DMS53 (cell line): ENCODE measurements at regions not wholly inside any gene's neighbourhood (a gene's known extent, or its start where the extent isn't known, plus 50 kb on each side); places are given as distances from the start of the nearest gene placed in this dataset.

Experiments used
- DNase-seq: peaks from one replicate; lab custom pipeline; 2025; lab: John Stamatoyannopoulos, UW

DNA sequence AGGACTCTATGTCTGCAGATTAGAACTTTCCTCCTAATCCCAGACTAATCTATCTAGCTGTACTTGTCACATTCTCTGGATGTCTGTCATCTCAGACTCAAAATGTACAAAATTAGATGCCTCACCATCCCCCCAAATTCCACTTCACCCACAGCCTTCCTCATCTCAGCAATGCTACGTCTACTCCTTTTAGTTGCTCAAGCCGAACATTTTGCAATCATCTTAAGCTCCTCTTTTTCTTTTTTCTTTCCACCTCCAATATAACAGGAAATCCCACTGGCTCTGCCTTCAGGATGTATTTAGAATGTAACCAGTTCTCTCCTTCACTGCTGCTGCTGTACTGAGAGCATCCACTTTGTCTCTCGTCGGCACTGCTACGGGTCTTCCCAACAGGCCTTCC, 1091.8 kb downstream of the TBC1D22A start:
- no peak for DNase-seq

GRCh38 chr22:47853750-47854149, 1091.3 kb downstream of the TBC1D22A start:
- no peak for DNase-seq

DNA sequence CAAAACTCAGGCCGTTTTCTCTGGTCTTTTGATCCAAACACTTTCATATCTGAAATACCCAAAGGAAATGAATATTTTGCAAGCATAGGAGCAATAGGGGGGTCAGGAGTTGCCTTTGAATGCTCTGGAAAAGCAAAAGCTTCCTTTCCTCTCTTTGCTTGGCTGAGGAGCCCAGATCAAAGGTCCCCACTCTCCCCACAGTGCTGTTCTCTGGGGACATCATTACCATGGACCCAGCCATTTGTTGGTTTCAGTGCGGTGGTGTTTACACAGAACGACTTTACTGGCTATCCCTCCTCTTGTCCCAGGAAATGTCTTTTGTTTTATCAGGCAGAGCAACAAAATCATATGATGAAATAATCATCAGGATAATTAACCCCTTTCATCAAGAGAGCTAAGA, 1089.1 kb downstream of the TBC1D22A start:
- no peak for DNase-seq

GRCh38 chr22:47850644-47851151, 1088.2 kb downstream of the TBC1D22A start:
- peak; percentile 40 for DNase-seq

DNA sequence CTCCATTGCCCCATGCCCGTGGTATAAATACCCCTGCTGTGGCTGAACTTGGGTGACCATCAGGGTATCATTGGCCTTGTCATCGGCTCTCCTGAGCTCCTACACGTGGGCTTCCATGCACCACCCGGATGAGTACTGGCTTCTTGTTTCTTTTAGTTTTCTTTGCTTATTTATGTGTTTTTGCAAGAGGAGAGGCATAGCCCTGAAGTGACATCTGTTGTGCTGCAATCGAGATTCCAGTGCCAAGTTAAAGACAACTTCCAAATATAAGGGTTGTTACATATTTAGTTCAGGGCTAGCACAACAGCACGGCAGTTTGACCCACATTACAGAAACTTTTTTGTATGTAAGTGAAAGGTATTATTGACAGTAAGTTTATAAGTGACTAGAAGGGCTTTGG, 1087.1 kb downstream of the TBC1D22A start:
- DNase-seq = no peak

DNA sequence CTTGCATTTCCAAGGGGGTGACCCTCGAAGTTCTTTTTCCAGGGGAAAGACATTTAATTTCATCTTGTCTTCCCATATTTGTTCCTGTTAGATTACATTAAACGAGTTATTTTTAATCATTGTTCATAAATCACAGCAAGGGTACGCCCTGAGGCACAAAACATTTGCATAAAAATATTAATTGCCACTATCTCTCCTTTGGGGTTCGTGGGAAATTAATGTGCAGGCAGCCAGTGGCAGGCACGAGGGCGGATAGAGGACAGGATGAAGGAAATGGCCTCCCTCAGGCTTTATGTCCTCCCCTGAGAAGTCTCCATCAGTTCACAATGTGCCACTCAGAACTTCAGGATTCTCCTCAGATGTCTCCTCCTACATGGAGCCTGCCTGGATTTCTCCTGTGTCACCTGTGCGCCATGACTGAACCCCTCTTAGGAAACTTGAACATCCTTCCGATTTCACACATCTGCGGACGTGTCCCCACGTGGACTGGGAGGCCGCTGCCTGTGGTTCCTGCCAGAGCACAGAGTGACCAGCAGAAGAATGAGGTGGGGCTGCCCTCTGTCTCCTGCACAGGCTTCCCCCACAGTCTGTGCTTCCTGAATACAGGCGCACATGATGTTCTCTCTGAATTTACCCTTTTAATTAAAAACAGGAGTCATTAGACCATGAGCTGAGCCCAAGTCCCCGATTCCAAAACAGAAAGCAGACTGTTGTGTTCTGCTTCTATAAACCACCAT, 1085.9 kb downstream of the TBC1D22A start:
- DNase-seq = no peak

DNA sequence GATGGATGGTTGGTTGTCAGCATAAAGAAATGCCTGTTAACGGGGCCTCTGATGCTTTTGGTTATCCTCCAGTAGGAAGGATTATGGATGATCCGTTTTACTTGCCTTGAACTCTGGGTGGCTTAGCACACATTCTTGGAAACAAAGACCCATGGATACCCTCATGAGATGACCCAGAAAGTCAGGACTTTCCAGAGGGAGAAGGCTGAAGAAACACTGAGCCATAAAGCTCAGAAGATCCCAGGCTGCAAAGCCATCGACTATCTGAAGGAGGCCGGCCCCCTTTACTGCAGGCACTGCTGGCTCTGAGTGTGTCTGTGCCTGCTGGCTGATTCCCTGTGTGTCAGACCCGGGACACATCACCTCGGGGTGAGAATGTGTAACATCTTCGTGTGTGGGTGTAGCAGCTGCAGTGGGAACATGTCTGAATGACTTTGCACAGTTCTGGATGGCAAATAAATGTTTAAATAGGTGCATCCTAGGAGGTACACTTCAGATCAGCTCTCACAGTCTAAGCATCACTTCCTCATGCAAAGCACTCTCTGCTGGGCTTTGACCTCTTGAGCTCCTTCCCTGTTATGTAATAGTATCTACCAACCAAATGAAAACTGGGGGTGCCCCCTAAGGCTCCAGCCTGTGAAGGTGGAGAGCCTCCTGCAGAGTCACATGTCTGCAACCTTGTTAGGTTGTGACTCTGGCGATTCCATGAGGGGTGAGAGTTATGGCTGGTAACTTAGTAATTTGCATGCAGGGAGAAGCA, 1084.9 kb downstream of the TBC1D22A start:
- no peak for DNase-seq

DNA sequence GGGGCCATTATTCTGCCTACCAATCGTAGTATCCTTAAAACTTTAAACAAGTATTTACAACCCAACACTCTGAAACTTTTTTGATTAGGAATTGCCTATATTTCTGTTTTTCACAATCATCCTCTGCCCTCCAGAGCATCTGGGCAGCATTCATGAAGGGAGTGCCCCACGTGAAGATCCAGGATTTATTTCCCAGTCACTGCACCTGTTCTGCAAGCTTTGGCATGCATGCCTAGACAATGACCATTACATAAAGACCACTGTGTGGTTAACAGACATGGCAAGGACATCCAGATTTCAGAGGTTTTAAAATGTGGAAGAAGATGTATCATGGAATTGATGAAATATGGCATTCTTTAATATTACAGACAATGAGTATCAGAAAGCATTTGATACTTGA, 1083.8 kb downstream of the TBC1D22A start:
- DNase-seq = no peak

- no peak for DNase-seq
Observed at GRCh38 chr22:47842119-47842518, 1079.7 kb downstream of the TBC1D22A start.

GRCh38 chr22:47841156-47841555, 1078.7 kb downstream of the TBC1D22A start:
- no peak for DNase-seq

DNA sequence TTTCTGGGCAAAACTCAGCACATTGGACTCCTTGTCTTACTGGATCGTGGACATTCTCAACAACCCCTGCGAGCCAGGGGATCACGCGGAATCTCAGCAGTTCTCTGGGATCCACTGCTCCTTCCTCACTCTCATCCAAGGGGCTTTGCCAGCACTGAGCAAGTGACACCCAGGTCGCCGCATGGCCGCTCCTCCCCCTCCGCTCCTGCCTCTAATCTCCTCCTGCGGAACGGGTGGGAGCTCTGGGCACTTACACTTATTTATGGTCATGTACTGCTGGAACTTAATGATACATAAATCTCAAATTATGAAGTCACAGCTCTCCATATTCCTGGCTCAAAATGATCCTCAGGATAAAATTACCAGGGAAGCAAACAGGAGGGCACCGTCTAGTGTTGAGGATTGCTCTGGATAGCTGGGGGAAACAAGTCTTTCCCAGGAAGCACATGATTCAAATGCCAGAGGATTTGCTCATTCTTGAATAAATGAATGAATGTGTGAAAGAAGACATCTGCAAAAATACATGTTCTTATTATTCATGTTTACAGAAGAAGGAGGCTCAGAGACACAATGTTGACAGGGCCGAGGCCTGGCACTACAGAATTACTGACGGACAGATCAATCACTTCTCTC, 1077.3 kb downstream of the TBC1D22A start:
- DNase-seq = no peak

DNA sequence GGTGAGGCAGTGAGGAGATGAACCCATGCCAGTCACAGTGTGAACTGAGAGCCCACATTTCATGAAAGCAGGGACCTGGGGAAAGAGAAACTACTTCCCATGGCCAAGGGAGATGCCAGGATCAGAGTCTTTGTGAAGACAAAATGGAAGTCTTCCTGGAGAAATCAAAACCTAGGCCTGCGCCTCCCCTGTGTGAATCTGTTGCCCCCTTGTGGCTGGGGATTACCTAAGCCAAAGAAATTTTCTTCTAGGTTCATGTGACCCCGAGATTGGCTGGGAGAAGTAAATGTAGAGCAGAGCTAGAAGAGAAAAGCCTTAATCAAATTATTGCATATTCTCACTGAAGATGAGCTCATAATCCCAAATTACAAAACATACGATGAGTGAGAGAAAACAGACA, 1075.3 kb downstream of the TBC1D22A start:
- DNase-seq = peak; percentile 48

GRCh38 chr22:47836957-47837356, 1074.5 kb downstream of the TBC1D22A start:
- no peak for DNase-seq

GRCh38 chr22:47835726-47836125, 1073.3 kb downstream of the TBC1D22A start:
- no peak for DNase-seq

DNA sequence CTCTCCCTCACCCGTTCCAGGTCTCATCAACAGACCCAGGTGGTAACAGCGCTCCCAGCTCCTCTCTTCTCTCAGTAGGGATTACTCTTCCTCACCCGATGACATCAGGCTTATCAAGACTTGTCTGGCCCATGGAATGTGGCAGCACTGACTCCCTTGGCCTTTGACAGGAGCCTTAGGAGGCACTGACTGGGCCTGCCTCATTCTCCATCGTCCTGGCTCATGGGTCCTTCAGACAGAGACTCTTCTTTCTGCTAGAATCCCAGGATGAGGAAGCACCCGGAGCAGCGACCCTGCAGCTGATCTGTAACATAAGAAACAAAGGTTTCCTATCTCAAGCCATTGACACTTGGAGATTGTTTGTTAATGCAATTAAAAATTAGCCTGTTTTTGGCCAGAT, 1063.6 kb downstream of the TBC1D22A start:
- DNase-seq = no peak

- DNase-seq = no peak
Observed at GRCh38 chr22:47822422-47822821, 1060.0 kb downstream of the TBC1D22A start.

- no peak for DNase-seq
Observed at GRCh38 chr22:47818496-47818895, 1056.0 kb downstream of the TBC1D22A start.

GRCh38 chr22:47817380-47817779, 1054.9 kb downstream of the TBC1D22A start:
- DNase-seq = no peak

DNA sequence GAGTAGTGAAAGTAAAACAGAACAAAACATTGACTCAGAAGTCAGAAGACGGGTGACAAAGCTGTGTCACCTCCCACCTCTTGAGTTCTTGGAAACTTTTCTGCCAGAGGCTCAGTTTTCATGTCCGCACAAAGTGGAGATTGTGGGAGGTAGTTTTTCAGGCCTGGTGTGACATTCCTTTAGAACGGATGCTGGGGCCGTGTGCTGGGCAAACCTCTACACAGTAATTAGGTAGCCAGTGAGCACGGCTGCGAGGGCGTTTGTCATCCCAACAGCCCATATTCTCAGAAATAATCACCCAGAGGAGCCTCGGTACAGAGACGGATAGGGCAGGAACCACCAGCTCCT, 1054.4 kb downstream of the TBC1D22A start:
- DNase-seq = no peak

DNA sequence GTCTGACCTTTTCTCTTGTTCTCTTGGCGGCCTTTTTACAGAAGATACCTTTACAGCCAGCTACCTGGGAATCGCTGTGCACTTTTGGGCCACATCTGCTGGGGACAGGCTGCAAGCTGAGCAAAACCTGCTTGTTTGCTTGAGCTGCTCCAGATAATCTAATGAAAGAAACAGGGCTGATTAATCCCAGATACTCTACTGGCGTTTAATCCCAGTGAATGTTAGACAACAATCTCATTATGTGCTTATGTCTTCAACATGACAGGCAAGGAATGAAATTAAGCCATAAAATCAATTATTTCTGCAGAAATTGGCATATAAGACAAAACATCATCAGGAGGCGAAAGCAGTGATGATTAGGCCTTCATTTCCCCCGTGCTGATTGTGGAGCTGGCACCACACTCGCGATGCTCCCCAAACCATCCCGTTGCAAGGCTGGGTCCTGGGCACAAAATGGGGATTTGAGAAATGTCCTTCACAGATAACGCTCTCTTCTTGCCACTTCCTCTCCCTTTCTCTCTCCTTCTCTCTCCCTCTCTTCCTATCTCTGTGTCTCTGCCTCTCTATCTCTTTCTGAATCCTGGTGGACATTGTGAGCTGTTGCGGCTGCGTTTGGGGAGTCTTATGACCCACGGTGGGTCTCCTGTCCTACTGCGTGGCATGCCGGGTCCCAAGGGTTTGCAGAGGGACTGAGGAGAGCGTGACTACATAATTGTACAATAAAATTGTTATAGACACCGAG, 1053.8 kb downstream of the TBC1D22A start:
- no peak for DNase-seq

DNA sequence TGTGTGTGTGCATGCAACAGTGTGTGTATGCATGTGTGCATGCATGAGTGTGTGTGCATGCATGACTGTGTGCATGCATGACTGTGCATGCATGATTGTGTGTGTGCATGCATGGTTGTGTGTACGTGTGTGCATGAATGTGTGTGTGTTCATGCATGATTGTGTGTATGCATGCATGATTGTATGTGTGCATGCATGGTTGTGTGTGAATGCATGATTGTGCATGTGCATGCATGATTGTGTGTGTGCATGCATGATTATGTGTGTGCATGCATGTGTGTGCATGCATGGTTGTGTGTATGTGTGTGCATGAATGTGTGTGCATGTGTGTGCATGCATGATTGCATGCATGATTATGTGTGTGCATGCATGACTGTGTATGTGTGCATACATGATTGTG, 1052.0 kb downstream of the TBC1D22A start:
- no peak for DNase-seq

DNA sequence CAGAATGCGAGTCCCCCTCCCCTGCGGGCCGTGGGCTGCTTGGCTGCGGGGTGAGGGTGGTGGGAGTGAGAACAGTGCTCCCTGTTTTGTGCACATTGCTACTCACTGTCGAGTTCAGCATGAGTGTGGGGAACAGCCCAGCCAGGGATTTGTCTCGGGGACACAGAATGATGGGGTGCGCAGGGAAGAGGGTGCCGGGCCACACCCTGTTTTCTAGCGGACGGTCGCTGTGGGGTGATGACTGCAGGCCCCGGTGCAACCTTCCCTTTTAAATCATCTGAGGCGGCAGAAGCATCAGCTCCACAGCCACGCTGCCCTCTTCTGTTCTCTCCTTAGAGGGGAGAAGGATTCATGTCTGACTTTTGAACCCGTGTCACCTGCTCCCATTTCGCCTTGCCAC, 1051.2 kb downstream of the TBC1D22A start:
- no peak for DNase-seq
